Right lung (tissue), 2 donors: ENCODE measurements at regions not wholly inside any gene's neighbourhood (a gene's known extent, or its start where the extent isn't known, plus 50 kb on each side); places are given as distances from the start of the nearest gene placed in this dataset.

Source experiments
- DNase-seq, 2 donors: peaks; one replicate each; pipeline ENCODE4 v3.0.0-alpha.2; 2013

- no peak for DNase-seq
These were observed 204.7 kb upstream of the S100G start for GRCh38 chrX:16445166-16445752.

GRCh38 chrX:16451334-16451733 lies 198.6 kb upstream of the S100G start:
- DNase-seq = no peak

GRCh38 chrX:16454926-16455325 lies 195.0 kb upstream of the S100G start:
- DNase-seq = no peak

GRCh38 chrX:16457239-16457638 lies 192.7 kb upstream of the S100G start:
- DNase-seq = no peak

- DNase-seq = no peak
These were observed 191.8 kb upstream of the S100G start for GRCh38 chrX:16458208-16458607.

- no peak for DNase-seq
These were observed 190.9 kb upstream of the S100G start for GRCh38 chrX:16459008-16459407.

GRCh38 chrX:16461968-16462367 lies 188.0 kb upstream of the S100G start:
- no peak for DNase-seq

- DNase-seq = peak; percentile 19 to 23
These were observed 187.0 kb upstream of the S100G start for GRCh38 chrX:16462912-16463311.

- no peak for DNase-seq
These were observed 185.6 kb upstream of the S100G start for GRCh38 chrX:16464369-16464768.

GRCh38 chrX:16465081-16465876 lies 184.7 kb upstream of the S100G start:
- DNase-seq = no peak

GRCh38 chrX:16466640-16467432 lies 183.1 kb upstream of the S100G start:
- no peak for DNase-seq

GRCh38 chrX:16469870-16470269 lies 180.1 kb upstream of the S100G start:
- DNase-seq = no peak

GRCh38 chrX:16472345-16472744 lies 177.6 kb upstream of the S100G start:
- DNase-seq = no peak

- DNase-seq = no peak
These were observed 175.4 kb upstream of the S100G start for GRCh38 chrX:16474511-16474910.

GRCh38 chrX:16476009-16476408 lies 173.9 kb upstream of the S100G start:
- no peak for DNase-seq

- DNase-seq = no peak
These were observed 173.3 kb upstream of the S100G start for GRCh38 chrX:16476692-16477091.

GRCh38 chrX:16479206-16479869 lies 170.6 kb upstream of the S100G start:
- no peak for DNase-seq

- DNase-seq = no peak
These were observed 169.9 kb upstream of the S100G start for GRCh38 chrX:16480049-16480448.

- no peak for DNase-seq
These were observed 165.6 kb upstream of the S100G start for GRCh38 chrX:16484338-16484737.

GRCh38 chrX:16487620-16488385 lies 162.2 kb upstream of the S100G start:
- no peak for DNase-seq

GRCh38 chrX:16488959-16489358 lies 161.0 kb upstream of the S100G start:
- DNase-seq = no peak

- no peak for DNase-seq
These were observed 158.5 kb upstream of the S100G start for GRCh38 chrX:16491461-16491860.
